HG03442 (cell line): ENCODE measurements at regions not wholly inside any gene's neighbourhood (a gene's known extent, or its start where the extent isn't known, plus 50 kb on each side); places are given as distances from the start of the nearest gene placed in this dataset.
"Not testable (repeated sequence)": the region's sequence is repeated elsewhere in the genome, so short reads cannot be mapped to it uniquely, and the experiment has no call there.

ENCODE experiments used
- ATAC-seq: cut with Tn5 transposase; IDR thresholded peaks from one replicate; pipeline ENCODE4 v1.9.1; 2021; ENCODE audit warnings: mild to moderate bottlenecking, moderate library complexity; ENCODE audit not compliant: unreplicated experiment

- no peak for ATAC-seq
Measured at GRCh38 chr17:71494062-71494855, 626.6 kb upstream of the SOX9 start.

DNA sequence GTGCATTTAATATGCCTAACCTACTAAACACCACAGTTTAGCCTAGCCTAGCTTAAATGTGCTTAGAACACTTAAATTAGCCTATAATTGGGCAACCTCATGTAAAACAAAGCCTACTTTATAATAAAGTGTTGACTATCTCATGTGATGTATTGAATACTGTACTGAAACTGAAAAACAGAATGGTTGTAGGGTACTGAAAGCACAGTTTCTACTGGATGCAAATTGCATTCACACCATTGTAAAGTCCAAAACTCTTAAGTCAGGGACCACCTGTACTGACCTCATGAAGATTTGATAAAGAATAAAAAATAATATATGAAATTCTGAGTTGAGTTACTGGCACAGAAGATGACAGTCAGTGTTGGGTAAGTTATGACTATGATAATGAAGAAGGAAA, 625.4 kb upstream of the SOX9 start:
- no peak for ATAC-seq

- no peak for ATAC-seq
Measured at GRCh38 chr17:71496552-71496951, 624.3 kb upstream of the SOX9 start.

DNA sequence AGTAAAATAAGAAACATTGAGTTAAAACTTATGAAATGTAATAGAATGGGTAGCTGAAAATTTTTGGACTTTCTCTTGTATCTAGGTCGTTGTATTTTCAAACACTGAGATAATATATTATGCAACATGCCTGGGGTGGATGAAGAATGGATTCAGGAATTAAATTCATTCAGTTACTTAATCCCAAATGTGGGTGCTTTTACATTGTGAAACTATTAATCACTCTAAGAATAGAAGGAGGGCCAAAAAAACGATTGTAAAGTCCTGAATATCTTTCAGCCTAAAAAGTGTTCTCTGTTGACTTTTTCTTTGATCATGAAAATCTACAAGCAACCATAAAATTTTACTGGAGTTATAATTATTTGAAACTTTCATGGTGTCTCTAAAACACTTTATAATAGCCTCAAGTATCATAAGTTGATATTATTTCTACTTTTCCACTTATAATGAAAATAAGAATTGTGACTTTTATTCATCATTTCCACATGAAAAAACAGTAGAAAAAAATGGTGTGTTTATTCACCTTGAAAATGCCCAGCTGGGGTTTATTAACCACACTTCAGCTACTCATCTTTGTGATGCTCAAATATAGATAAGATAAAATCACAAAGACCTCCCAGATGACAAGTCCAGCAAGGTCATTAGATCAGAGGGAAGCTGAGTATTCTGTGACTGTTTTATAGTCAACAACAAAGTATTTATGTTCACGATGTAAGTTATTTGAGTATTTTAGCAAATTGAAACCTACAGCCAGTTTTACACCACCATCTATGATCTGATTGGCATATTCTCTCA, 619.9 kb upstream of the SOX9 start:
- no peak for ATAC-seq

DNA sequence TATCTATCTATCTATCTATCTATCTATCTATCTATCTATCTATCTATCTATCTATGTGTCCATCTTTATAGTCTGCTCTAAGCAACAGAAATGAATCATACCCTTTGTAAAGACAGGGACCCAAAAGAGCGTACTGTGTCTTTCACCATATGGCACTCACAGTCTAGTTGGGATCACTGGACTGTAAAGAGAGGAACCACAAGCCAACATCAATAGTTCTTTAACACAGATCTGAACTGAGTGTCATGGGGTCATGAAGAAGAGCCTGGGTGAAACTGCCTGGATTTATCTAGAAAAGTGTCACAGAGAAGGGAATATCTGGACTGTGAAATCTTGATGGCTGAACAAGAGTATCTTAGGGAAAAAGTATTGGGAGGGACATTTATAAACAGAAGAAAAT, 619.1 kb upstream of the SOX9 start:
- ATAC-seq, result no peak

GRCh38 chr17:71502443-71502842, 618.4 kb upstream of the SOX9 start:
- ATAC-seq, result no peak

- no peak for ATAC-seq
Measured at GRCh38 chr17:71503710-71504465, 616.9 kb upstream of the SOX9 start.

- ATAC-seq, result no peak
Measured at GRCh38 chr17:71505200-71505599, 615.6 kb upstream of the SOX9 start.

GRCh38 chr17:71505981-71506380, 614.8 kb upstream of the SOX9 start:
- no peak for ATAC-seq

- no peak for ATAC-seq
Measured at GRCh38 chr17:71511266-71511995, 609.4 kb upstream of the SOX9 start.

GRCh38 chr17:71513725-71514124, 607.1 kb upstream of the SOX9 start:
- not testable (repeated sequence) for ATAC-seq

DNA sequence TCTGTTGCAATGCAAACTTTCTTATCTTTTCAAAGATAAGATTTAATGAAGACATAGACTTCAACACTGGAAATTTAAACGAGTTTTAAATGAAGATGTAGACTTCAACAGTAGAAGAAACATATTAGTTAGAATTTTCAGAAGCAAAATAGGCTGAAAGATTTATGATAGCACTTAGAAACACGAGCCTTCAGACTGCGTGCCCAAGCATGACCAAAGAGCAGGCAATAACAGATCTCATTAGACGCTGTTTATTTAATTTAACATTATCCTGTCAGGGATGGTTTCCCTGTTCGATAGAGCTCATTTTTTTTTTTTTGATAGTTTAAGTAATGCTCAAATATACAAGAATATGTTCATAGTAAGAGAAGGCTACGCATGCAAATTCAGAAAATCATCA, 604.7 kb upstream of the SOX9 start:
- no peak for ATAC-seq

- ATAC-seq, result no peak
Measured at GRCh38 chr17:71519285-71519684, 601.5 kb upstream of the SOX9 start.

DNA sequence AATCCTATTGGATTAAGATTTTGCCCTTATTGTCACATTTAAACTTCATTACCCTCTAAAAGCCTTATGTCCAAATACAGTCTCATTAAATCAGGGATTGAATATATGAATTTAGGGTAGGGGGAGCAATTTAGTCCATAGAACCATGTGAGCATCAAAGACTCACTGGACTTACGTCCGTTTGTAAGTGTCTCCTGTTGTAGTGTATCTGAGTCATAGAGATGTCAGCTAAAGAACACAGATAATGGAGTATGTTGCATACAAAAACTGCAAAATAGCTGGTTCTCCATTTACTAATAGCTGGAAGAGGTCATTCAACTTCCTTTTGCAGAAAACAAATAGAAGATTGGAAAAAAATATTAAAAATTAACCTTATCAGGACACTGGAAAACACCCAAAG, 599.1 kb upstream of the SOX9 start:
- no peak for ATAC-seq

DNA sequence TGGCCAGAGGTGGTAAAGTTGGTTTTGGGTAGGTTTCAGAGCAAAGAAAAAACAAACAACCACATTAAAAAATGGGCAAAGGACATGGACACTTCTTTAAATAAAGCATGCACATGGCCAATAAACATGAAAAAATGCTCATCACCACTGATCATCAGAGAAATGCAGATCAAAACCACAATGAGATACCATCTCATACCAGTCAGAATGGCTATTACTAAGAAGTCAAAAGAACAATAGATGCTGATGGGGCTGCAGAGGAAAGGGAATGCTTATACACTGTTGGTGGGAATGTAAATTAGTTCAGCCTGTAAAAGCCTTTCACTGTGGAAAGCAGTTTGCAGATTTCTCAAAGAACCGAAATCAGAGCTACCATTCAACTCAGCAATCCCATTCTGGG, 598.4 kb upstream of the SOX9 start:
- ATAC-seq, result no peak

GRCh38 chr17:71527311-71527710, 593.5 kb upstream of the SOX9 start:
- no peak for ATAC-seq

GRCh38 chr17:71528210-71528609, 592.6 kb upstream of the SOX9 start:
- ATAC-seq, result no peak

GRCh38 chr17:71530248-71530647, 590.6 kb upstream of the SOX9 start:
- no peak for ATAC-seq

- no peak for ATAC-seq
Measured at GRCh38 chr17:71535321-71535720, 585.5 kb upstream of the SOX9 start.

DNA sequence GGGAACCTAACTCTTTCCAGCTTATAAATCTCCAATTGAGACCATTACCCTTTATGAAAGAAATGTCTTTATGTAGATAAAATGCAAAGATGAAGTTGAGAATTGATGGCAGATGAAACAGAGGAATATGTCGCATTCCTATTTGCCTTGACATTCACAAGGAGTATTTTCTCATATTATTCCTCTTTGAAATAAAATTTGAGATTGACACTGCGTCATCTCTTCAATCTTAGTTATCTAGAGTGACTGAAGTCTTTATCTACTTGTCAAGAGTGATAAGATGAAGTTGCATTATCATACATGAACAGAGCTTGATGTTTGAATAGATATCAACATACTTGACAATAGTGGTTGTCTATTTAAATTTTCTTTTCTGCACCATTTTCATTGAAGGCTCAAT, 574.4 kb upstream of the SOX9 start:
- no peak for ATAC-seq

DNA sequence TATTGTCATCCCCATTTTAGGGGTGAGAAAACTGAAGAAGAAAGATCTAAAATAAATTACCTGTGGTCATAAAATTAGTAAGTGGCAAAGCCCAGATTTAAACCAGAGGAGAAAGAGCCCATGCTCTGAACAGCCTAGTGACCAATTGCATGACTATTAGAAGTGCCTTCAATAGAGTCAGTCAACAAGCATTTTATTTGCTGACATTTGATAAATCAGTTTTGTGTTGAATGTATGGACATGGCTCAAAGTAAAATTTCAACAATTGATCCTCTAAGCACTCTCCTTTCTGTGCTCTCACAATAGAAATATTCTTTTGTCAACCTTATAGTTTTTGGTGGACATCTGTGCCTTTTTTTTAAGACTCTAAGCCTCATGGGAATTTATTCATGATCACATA, 572.9 kb upstream of the SOX9 start:
- ATAC-seq, result no peak
